Activated naive CD8-positive, alpha-beta T cell treated with anti-CD3 and anti-CD28 coated beads, Interleukin-2, amount 10 ng/mL, durations not matched to agents 7 days and 5 days (primary cell): ENCODE measurements at regions not wholly inside any gene's neighbourhood (a gene's known extent, or its start where the extent isn't known, plus 50 kb on each side); places are given as distances from the start of the nearest gene placed in this dataset.

Source experiments
- ATAC-seq: fragments of 150-1000 bp; cut with Tn5 transposase; one replicate; pipeline ENCODE4 v1.10.0; 2021; ENCODE audit warnings: low read depth, moderate library complexity
- POLR2A ChIA-PET: fragments of 350-600 bp; sonication (Branson Sonifier 250); formaldehyde crosslinking; loops from one replicate; lab custom pipeline; 2021; ENCODE audit warnings: antibody characterized with exemption; lab: Charles Lee
- DNase-seq: peaks from one replicate; pipeline ENCODE4 v3.0.0; 2021
- H3K27ac Mint-ChIP-seq: one replicate; pipeline ENCODE4 v1.8.0; 2022; ENCODE audit warnings: mild to moderate bottlenecking, mixed read lengths
- H3K27me3 Mint-ChIP-seq: one replicate; pipeline ENCODE4 v1.8.0; 2022; ENCODE audit warnings: mild to moderate bottlenecking, moderate library complexity, mixed read lengths
- H3K36me3 Mint-ChIP-seq: one replicate; pipeline ENCODE4 v1.8.0; 2021; ENCODE audit warnings: mild to moderate bottlenecking, mixed read lengths
- H3K4me1 Mint-ChIP-seq: one replicate; pipeline ENCODE4 v1.8.0; 2021; ENCODE audit warnings: mixed read lengths
- H3K4me3 Mint-ChIP-seq: one replicate; pipeline ENCODE4 v1.8.0; 2022; ENCODE audit warnings: mild to moderate bottlenecking, moderate library complexity, mixed read lengths
- H3K9me3 Mint-ChIP-seq: one replicate; pipeline ENCODE4 v1.8.0; 2021; ENCODE audit warnings: mixed read lengths

GRCh38 chr11:111444040-111444439 lies 65.0 kb upstream of the POU2AF1 start:
- Mint-ChIP-seq H3K27me3 (peaks cover 9% of the 10 kb centered on the region), H3K9me3 (no peaks in the 10 kb centered on the region), H3K36me3 (no peaks in the 10 kb centered on the region), H3K4me3 (no peak overlapping the region), H3K27ac (no peak overlapping the region), H3K4me1 (peaks cover 39% of the 10 kb centered on the region)
- ATAC-seq (no peak), DNase-seq (no peak)
- POLR2A ChIA-PET, result no interaction called here

DNA sequence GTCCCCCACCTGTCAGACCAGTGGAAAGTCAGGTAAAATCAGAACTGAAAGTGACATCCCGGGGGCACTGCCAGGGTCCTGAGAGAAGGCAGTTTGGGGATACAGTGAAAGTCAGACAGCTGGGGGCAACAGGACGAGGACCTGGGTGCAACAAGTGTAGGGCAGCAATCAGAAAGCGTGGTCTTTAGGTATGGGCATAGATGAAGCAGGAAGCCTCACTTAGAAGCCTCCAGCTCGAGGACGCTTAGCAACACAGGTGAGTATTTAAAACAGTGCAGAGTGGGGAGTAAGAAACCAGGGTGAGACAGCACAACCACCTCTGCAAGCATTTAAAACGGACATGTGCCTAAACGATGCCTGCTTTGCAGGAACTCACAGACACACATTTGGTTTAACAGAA lies 64.6 kb upstream of the POU2AF1 start:
- POLR2A ChIA-PET, result no interaction called here
- Mint-ChIP-seq H3K4me3 (no peak overlapping the region), H3K36me3 (no peaks in the 10 kb centered on the region), H3K27me3 (peaks cover 9% of the 10 kb centered on the region), H3K4me1 (peaks cover 39% of the 10 kb centered on the region), H3K27ac (no peak overlapping the region), H3K9me3 (no peaks in the 10 kb centered on the region)
- no peak for ATAC-seq
- no peak for DNase-seq

- POLR2A ChIA-PET, result no interaction called here
- Mint-ChIP-seq H3K4me3 (no peak overlapping the region), H3K27me3 (peaks cover 9% of the 10 kb centered on the region), H3K4me1 (peaks cover 42% of the 10 kb centered on the region), H3K9me3 (no peaks in the 10 kb centered on the region), H3K36me3 (no peaks in the 10 kb centered on the region), H3K27ac (no peak overlapping the region)
- no peak for DNase-seq
- ATAC-seq, result no peak
These were observed 64.0 kb upstream of the POU2AF1 start for GRCh38 chr11:111443032-111443431.

DNA sequence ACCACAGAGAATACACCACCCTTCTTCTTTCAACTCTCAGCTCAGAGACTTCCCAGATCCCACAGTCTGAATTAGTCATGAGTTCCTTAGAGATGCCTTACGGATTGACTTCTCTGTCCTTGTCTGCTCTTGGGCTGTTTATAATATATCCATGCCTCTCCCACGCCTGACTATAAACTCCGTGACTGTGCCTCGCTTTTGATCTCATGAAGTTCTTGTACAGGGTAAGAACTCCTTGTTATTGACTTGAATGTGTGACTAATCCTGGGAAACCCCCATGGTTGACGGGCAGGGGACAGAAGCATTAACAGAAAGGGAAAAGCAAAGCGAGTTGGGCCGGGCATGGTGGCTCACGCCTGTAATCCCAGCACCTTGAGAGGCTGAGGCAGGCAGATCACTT lies 62.4 kb upstream of the POU2AF1 start:
- H3K4me1 Mint-ChIP-seq, result peaks cover 40% of the 10 kb centered on the region
- ATAC-seq, result no peak

DNA sequence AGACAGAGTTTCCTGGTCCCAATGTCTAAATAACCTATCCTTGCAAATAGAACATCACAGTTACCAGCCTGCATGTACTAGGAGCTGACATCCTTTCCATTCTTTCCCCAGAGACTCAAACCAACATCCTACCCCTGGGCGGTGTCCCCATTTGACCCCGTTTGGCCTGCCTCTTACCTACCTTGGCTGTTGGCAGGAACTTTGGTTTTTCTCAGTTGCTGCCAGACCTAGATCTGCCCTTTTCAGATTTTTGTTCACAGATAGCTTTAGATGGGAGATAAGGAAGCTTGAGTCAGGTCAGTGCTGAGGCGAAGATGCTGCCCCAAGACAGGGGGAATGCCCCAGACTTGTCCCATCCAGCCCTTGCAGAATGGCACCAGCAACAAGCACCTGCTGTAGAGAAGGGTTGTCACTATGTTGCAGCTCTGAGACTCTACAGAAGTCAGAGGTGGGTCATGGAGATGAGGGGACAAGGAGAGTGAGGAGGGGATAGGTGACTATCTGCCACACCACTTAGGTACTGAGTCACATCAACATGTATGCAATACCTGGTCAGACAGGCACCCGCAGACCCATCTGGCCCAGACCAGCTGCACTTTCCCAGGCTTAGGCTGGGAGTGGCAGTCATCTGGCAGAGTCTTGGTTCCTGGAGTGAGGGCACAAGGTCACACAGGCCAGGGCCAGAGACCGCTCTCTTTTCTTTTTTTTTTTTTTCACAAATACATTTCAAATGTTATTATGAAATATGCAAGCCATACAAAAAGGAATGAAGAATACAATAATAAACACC lies 61.5 kb upstream of the POU2AF1 start:
- no peak for ATAC-seq
- H3K4me1 Mint-ChIP-seq, result peaks cover 32% of the 10 kb centered on the region
- POLR2A ChIA-PET, result no interaction called here
- H3K9me3 Mint-ChIP-seq, result no peaks in the 10 kb centered on the region
- no peak for DNase-seq
- no peak overlapping the region for H3K27ac Mint-ChIP-seq
- H3K36me3 Mint-ChIP-seq, result no peaks in the 10 kb centered on the region
- H3K4me3 Mint-ChIP-seq, result no peak overlapping the region
- peaks cover 9% of the 10 kb centered on the region for H3K27me3 Mint-ChIP-seq

More for the DNA sequence above, 62.4 kb upstream of the POU2AF1 start:
- Mint-ChIP-seq H3K9me3 (no peaks in the 10 kb centered on the region), H3K36me3 (no peaks in the 10 kb centered on the region), H3K4me3 (no peak overlapping the region), H3K27me3 (peaks cover 9% of the 10 kb centered on the region), H3K27ac (no peak overlapping the region)
- DNase-seq, result no peak
- POLR2A ChIA-PET, result no interaction called here

GRCh38 chr11:111439901-111440300 lies 60.8 kb upstream of the POU2AF1 start:
- POLR2A ChIA-PET, result no interaction called here
- Mint-ChIP-seq H3K4me3 (no peak overlapping the region), H3K4me1 (peaks cover 31% of the 10 kb centered on the region), H3K27me3 (peaks cover 9% of the 10 kb centered on the region), H3K36me3 (no peaks in the 10 kb centered on the region), H3K27ac (no peak overlapping the region), H3K9me3 (no peaks in the 10 kb centered on the region)
- DNase-seq (no peak), ATAC-seq (no peak)

DNA sequence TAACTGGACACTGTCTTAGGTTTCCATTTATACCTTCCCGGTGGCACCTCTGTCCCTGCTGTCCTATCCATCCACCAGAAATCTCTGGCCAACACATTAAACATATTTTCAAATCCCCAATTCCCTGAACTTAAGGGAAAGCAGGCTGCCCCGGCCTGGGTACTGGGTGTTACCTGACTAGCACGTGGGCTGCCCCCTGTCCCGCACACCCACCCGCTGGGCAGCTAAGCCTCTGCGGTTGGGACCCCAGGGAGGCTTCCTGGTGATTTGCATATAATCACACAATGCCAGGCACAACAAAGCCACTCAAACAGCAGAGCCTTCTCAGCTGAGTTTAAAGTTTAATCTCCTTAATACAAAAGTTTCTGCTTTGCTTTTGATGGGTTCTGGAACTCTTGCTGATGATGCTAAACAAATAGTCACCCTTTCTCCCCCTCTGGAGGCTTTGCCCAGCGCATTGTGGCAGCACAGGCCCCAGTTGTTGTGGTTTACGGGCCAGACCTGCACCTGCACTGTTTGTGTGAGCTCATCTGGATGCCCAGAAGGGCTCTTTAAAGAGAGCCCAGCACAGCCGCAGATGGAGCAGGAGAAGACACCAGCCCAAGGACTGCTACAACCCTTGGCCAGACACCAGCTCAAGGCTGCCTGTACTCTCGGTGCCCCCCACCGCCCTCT lies 59.9 kb upstream of the POU2AF1 start:
- Mint-ChIP-seq H3K4me3 (no peak overlapping the region), H3K27ac (no peak overlapping the region), H3K27me3 (peaks cover 12% of the 10 kb centered on the region), H3K36me3 (no peaks in the 10 kb centered on the region), H3K9me3 (no peaks in the 10 kb centered on the region), H3K4me1 (peaks cover 30% of the 10 kb centered on the region)
- ATAC-seq (no peak), DNase-seq (no peak)
- POLR2A ChIA-PET, result no interaction called here

DNA sequence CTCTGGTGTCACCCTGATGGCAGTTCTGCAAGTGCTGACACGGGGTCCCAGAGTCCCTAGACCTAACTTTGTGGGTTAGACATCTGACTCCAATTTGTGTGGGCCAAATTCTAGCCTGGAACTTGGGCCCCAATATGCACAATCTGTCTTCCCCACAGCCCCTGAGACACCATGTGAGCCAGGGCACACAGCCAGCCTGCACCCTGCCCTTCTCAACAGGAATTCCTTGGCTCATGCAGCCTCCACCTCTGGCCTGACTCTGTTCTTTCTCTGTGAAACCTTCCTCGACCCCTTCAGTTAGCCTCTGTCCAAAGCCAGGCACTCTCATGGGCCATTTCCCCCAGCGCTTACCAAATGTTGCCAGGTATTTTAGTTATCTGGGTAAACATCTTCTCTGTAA lies 59.1 kb upstream of the POU2AF1 start:
- POLR2A ChIA-PET, result no interaction called here

DNA sequence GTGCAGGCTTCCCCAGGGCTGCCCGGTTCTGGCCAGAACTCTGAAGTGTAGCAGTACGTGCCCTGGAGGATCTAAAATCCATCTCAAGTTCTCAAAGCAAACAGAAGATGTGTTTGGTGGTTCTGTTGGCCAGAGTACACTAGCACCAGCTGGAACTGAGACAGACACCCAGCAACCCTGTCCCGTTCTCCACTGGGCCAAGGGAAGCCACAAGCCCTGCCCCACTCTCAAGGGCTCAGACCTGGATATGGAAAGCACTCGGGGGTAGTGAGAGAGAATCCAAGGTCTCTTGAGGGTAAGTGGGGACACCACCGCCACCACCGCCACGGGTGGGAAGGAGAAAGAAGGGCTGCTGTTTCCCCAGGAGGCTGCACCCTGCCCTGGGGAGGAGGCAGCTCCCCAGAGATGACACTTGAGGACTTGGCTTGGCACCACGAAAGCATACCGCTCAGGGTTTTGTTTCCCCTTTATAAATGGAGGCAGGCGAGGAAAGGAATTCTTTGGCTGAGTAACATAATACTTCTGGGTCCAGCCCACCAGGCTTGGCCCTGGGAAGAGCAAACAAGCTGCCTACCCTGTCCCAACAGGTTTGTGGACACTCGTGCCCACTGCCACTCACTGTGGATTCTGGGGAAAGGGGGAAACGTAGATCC lies 56.1 kb upstream of the POU2AF1 start:
- no peak overlapping the region for H3K27ac Mint-ChIP-seq

More for the DNA sequence above, 59.1 kb upstream of the POU2AF1 start:
- DNase-seq (no peak), ATAC-seq (no peak)
- Mint-ChIP-seq H3K27me3 (peaks cover 7% of the 10 kb centered on the region), H3K9me3 (no peaks in the 10 kb centered on the region), H3K4me1 (peaks cover 25% of the 10 kb centered on the region), H3K27ac (no peak overlapping the region), H3K4me3 (no peak overlapping the region), H3K36me3 (no peaks in the 10 kb centered on the region)

GRCh38 chr11:111429066-111429506 lies 50.0 kb upstream of the POU2AF1 start:
- POLR2A ChIA-PET, result no interaction called here
- peaks cover 15% of the 10 kb centered on the region for H3K27me3 Mint-ChIP-seq
- DNase-seq (peak; percentile 60), ATAC-seq (peak; percentile 39)
- H3K36me3 Mint-ChIP-seq, result no peaks in the 10 kb centered on the region
- H3K4me1 Mint-ChIP-seq, result no peaks in the 10 kb centered on the region
- H3K4me3 Mint-ChIP-seq, result no peak overlapping the region
- H3K9me3 Mint-ChIP-seq, result no peaks in the 10 kb centered on the region
- H3K27ac Mint-ChIP-seq, result no peak overlapping the region

More for the DNA sequence above, 56.1 kb upstream of the POU2AF1 start:
- POLR2A ChIA-PET, result interaction anchor here (0.5 kb wide), 1 partner anchor 1140 kb away, joined by 3 read pairs; no protein-coding TSS in a partner anchor
- Mint-ChIP-seq H3K27me3 (peaks cover 14% of the 10 kb centered on the region), H3K4me3 (no peak overlapping the region), H3K4me1 (peaks cover 20% of the 10 kb centered on the region), H3K36me3 (no peaks in the 10 kb centered on the region), H3K9me3 (no peaks in the 10 kb centered on the region)
- DNase-seq, result no peak
- ATAC-seq, result no peak
